HG02981 (cell line): ENCODE measurements at regions not wholly inside any gene's neighbourhood (a gene's known extent, or its start where the extent isn't known, plus 50 kb on each side); places are given as distances from the start of the nearest gene placed in this dataset.

Experiments
- ATAC-seq: cut with Tn5 transposase; IDR thresholded peaks from one replicate; pipeline ENCODE4 v1.9.1; 2021; ENCODE audit warnings: mild to moderate bottlenecking, moderate library complexity; ENCODE audit not compliant: unreplicated experiment

- ATAC-seq, result no peak
Observed at GRCh38 chr5:126199467-126199866, 223.7 kb upstream of the GRAMD2B start.

- no peak for ATAC-seq
Observed at GRCh38 chr5:126208691-126209090, 214.5 kb upstream of the GRAMD2B start.

GRCh38 chr5:126210955-126211354, 212.3 kb upstream of the GRAMD2B start:
- no peak for ATAC-seq

- no peak for ATAC-seq
Observed at GRCh38 chr5:126219616-126220015, 203.6 kb upstream of the GRAMD2B start.

GRCh38 chr5:126220725-126221124, 202.5 kb upstream of the GRAMD2B start:
- ATAC-seq, result no peak

GRCh38 chr5:126228934-126229333, 194.3 kb upstream of the GRAMD2B start:
- ATAC-seq, result no peak

GRCh38 chr5:126233256-126233655, 190.0 kb upstream of the GRAMD2B start:
- ATAC-seq, result no peak

GRCh38 chr5:126234563-126235195, 188.5 kb upstream of the GRAMD2B start:
- ATAC-seq, result no peak

- ATAC-seq, result no peak
Observed at GRCh38 chr5:126235628-126236027, 187.6 kb upstream of the GRAMD2B start.

GRCh38 chr5:126236994-126237393, 186.2 kb upstream of the GRAMD2B start:
- no peak for ATAC-seq

GRCh38 chr5:126248611-126249010, 174.6 kb upstream of the GRAMD2B start:
- no peak for ATAC-seq

- no peak for ATAC-seq
Observed at GRCh38 chr5:126251024-126251423, 172.2 kb upstream of the GRAMD2B start.

- no peak for ATAC-seq
Observed at GRCh38 chr5:126253406-126253805, 169.8 kb upstream of the GRAMD2B start.

- no peak for ATAC-seq
Observed at GRCh38 chr5:126263591-126264184, 159.5 kb upstream of the GRAMD2B start.

- ATAC-seq, result no peak
Observed at GRCh38 chr5:126265917-126266316, 157.3 kb upstream of the GRAMD2B start.

- no peak for ATAC-seq
Observed at GRCh38 chr5:126267438-126267837, 155.8 kb upstream of the GRAMD2B start.

- ATAC-seq, result no peak
Observed at GRCh38 chr5:126268697-126269315, 154.4 kb upstream of the GRAMD2B start.

- ATAC-seq, result no peak
Observed at GRCh38 chr5:126269511-126269910, 153.7 kb upstream of the GRAMD2B start.

- ATAC-seq, result no peak
Observed at GRCh38 chr5:126271141-126271540, 152.1 kb upstream of the GRAMD2B start.

GRCh38 chr5:126274076-126274762, 149.0 kb upstream of the GRAMD2B start:
- no peak for ATAC-seq

- ATAC-seq, result no peak
Observed at GRCh38 chr5:126274763-126275125, 148.5 kb upstream of the GRAMD2B start.

GRCh38 chr5:126277762-126278161, 145.4 kb upstream of the GRAMD2B start:
- no peak for ATAC-seq
